ENCODE measurements at regions not wholly inside any gene's neighbourhood (a gene's known extent, or its start where the extent isn't known, plus 50 kb on each side); places are given as distances from the start of the nearest gene placed in this dataset.
"Not testable (repeated sequence)": the region's sequence is repeated elsewhere in the genome, so short reads cannot be mapped to it uniquely, and the experiment has no call there.

GRCh38 chr10:125238682-125239081 is 78.3 kb upstream of the CTBP2 start:
- Histone ChIP-seq H3K27me3 (ENCODE audit: control insufficient read depth, insufficient read depth, low read length) (no peaks in the 10 kb centered on the region), H3K9me3 (ENCODE audit: control insufficient read depth, low read length) (no peaks in the 10 kb centered on the region), H3K4me3 (ENCODE audit: low read length) (no peak overlapping the region), H3K9ac (ENCODE audit: low read length) (no peak overlapping the region), H3K4me1 (ENCODE audit: control insufficient read depth, insufficient read depth, low read length) (no peaks in the 10 kb centered on the region), H3K36me3 (ENCODE audit: control insufficient read depth, insufficient read depth, low read length) (no peaks in the 10 kb centered on the region)

- Histone ChIP-seq H3K9me3 (ENCODE audit: control insufficient read depth, low read length) (no peaks in the 10 kb centered on the region), H3K4me1 (ENCODE audit: control insufficient read depth, insufficient read depth, low read length) (no peaks in the 10 kb centered on the region), H3K9ac (ENCODE audit: low read length) (no peak overlapping the region), H3K4me3 (ENCODE audit: low read length) (no peak overlapping the region), H3K27me3 (ENCODE audit: control insufficient read depth, insufficient read depth, low read length) (no peaks in the 10 kb centered on the region), H3K36me3 (ENCODE audit: control insufficient read depth, insufficient read depth, low read length) (no peaks in the 10 kb centered on the region)
These were observed 75.7 kb upstream of the CTBP2 start for GRCh38 chr10:125236091-125236490.

- Histone ChIP-seq H3K9ac (ENCODE audit: low read length) (no peak overlapping the region), H3K36me3 (ENCODE audit: control insufficient read depth, insufficient read depth, low read length) (no peaks in the 10 kb centered on the region), H3K27me3 (ENCODE audit: control insufficient read depth, insufficient read depth, low read length) (no peaks in the 10 kb centered on the region), H3K4me3 (ENCODE audit: low read length) (no peak overlapping the region), H3K4me1 (ENCODE audit: control insufficient read depth, insufficient read depth, low read length) (no peaks in the 10 kb centered on the region), H3K9me3 (ENCODE audit: control insufficient read depth, low read length) (no peaks in the 10 kb centered on the region)
These were observed 75.0 kb upstream of the CTBP2 start for GRCh38 chr10:125235093-125236069.

- not testable (repeated sequence) for H3K9me3 ChIP-seq (ENCODE audit: control insufficient read depth, low read length); H3K4me1 ChIP-seq (ENCODE audit: control insufficient read depth, insufficient read depth, low read length); H3K36me3 ChIP-seq (ENCODE audit: control insufficient read depth, insufficient read depth, low read length); H3K27me3 ChIP-seq (ENCODE audit: control insufficient read depth, insufficient read depth, low read length); H3K9ac ChIP-seq (ENCODE audit: low read length); H3K4me3 ChIP-seq (ENCODE audit: low read length)
These were observed 74.2 kb upstream of the CTBP2 start for GRCh38 chr10:125234576-125234975.

GRCh38 chr10:125233726-125234125 is 73.4 kb upstream of the CTBP2 start:
- H3K4me3 ChIP-seq (ENCODE audit: low read length), result no peak overlapping the region
- H3K9ac ChIP-seq (ENCODE audit: low read length), result no peak overlapping the region
- no peaks in the 10 kb centered on the region for H3K27me3 ChIP-seq (ENCODE audit: control insufficient read depth, insufficient read depth, low read length)
- no peaks in the 10 kb centered on the region for H3K9me3 ChIP-seq (ENCODE audit: control insufficient read depth, low read length)
- H3K4me1 ChIP-seq (ENCODE audit: control insufficient read depth, insufficient read depth, low read length), result no peaks in the 10 kb centered on the region
- H3K36me3 ChIP-seq (ENCODE audit: control insufficient read depth, insufficient read depth, low read length), result no peaks in the 10 kb centered on the region

- no peaks in the 10 kb centered on the region for H3K9me3 ChIP-seq (ENCODE audit: control insufficient read depth, low read length)
These were observed 72.5 kb upstream of the CTBP2 start for GRCh38 chr10:125232841-125233240.

GRCh38 chr10:125231813-125232475 is 71.6 kb upstream of the CTBP2 start:
- Histone ChIP-seq H3K9ac (ENCODE audit: low read length) (no peak overlapping the region), H3K27me3 (ENCODE audit: control insufficient read depth, insufficient read depth, low read length) (no peaks in the 10 kb centered on the region), H3K9me3 (ENCODE audit: control insufficient read depth, low read length) (no peaks in the 10 kb centered on the region), H3K4me1 (ENCODE audit: control insufficient read depth, insufficient read depth, low read length) (no peaks in the 10 kb centered on the region), H3K4me3 (ENCODE audit: low read length) (no peak overlapping the region), H3K36me3 (ENCODE audit: control insufficient read depth, insufficient read depth, low read length) (no peaks in the 10 kb centered on the region)

More at GRCh38 chr10:125232841-125233240, 72.5 kb upstream of the CTBP2 start:
- Histone ChIP-seq H3K36me3 (ENCODE audit: control insufficient read depth, insufficient read depth, low read length) (no peaks in the 10 kb centered on the region), H3K4me3 (ENCODE audit: low read length) (no peak overlapping the region), H3K4me1 (ENCODE audit: control insufficient read depth, insufficient read depth, low read length) (no peaks in the 10 kb centered on the region), H3K27me3 (ENCODE audit: control insufficient read depth, insufficient read depth, low read length) (no peaks in the 10 kb centered on the region), H3K9ac (ENCODE audit: low read length) (no peak overlapping the region)

- H3K27me3 ChIP-seq (ENCODE audit: control insufficient read depth, insufficient read depth, low read length), result no peaks in the 10 kb centered on the region
- no peaks in the 10 kb centered on the region for H3K36me3 ChIP-seq (ENCODE audit: control insufficient read depth, insufficient read depth, low read length)
- no peaks in the 10 kb centered on the region for H3K4me1 ChIP-seq (ENCODE audit: control insufficient read depth, insufficient read depth, low read length)
- H3K9me3 ChIP-seq (ENCODE audit: control insufficient read depth, low read length), result no peaks in the 10 kb centered on the region
- H3K9ac ChIP-seq (ENCODE audit: low read length), result no peak overlapping the region
- H3K4me3 ChIP-seq (ENCODE audit: low read length), result no peak overlapping the region
These were observed 70.9 kb upstream of the CTBP2 start for GRCh38 chr10:125231116-125231812.

- Histone ChIP-seq H3K36me3 (ENCODE audit: control insufficient read depth, insufficient read depth, low read length) (no peaks in the 10 kb centered on the region), H3K27me3 (ENCODE audit: control insufficient read depth, insufficient read depth, low read length) (no peaks in the 10 kb centered on the region), H3K9me3 (ENCODE audit: control insufficient read depth, low read length) (no peaks in the 10 kb centered on the region), H3K4me3 (ENCODE audit: low read length) (no peak overlapping the region), H3K9ac (ENCODE audit: low read length) (no peak overlapping the region), H3K4me1 (ENCODE audit: control insufficient read depth, insufficient read depth, low read length) (no peaks in the 10 kb centered on the region)
These were observed 69.9 kb upstream of the CTBP2 start for GRCh38 chr10:125230251-125230650.

- not testable (repeated sequence) for H3K9me3 ChIP-seq (ENCODE audit: control insufficient read depth, low read length); H3K9ac ChIP-seq (ENCODE audit: low read length); H3K4me3 ChIP-seq (ENCODE audit: low read length); H3K27me3 ChIP-seq (ENCODE audit: control insufficient read depth, insufficient read depth, low read length); H3K36me3 ChIP-seq (ENCODE audit: control insufficient read depth, insufficient read depth, low read length); H3K4me1 ChIP-seq (ENCODE audit: control insufficient read depth, insufficient read depth, low read length)
These were observed 68.0 kb upstream of the CTBP2 start for GRCh38 chr10:125228245-125228940.

- no peak overlapping the region for H3K9ac ChIP-seq (ENCODE audit: low read length)
- no peaks in the 10 kb centered on the region for H3K9me3 ChIP-seq (ENCODE audit: control insufficient read depth, low read length)
- H3K27me3 ChIP-seq (ENCODE audit: control insufficient read depth, insufficient read depth, low read length), result no peaks in the 10 kb centered on the region
- H3K36me3 ChIP-seq (ENCODE audit: control insufficient read depth, insufficient read depth, low read length), result no peaks in the 10 kb centered on the region
- H3K4me3 ChIP-seq (ENCODE audit: low read length), result no peak overlapping the region
- H3K4me1 ChIP-seq (ENCODE audit: control insufficient read depth, insufficient read depth, low read length), result no peaks in the 10 kb centered on the region
These were observed 67.2 kb upstream of the CTBP2 start for GRCh38 chr10:125227546-125227945.

Data from mucosa of stomach (tissue), 1 donor.